ENCODE measurements at regions not wholly inside any gene's neighbourhood (a gene's known extent, or its start where the extent isn't known, plus 50 kb on each side); places are given as distances from the start of the nearest gene placed in this dataset.
A peak's percentile ranks its signal among the peaks of the same experiment; 100 is the strongest.

- no peak overlapping the region for H3K27ac Mint-ChIP-seq
- no peak overlapping the region for H3K4me3 Mint-ChIP-seq
- peaks cover 17% of the 10 kb centered on the region for H3K9me3 Mint-ChIP-seq
- intact Hi-C loops (cut with micrococcal nuclease), result loop anchor here (2.0 to 5.0 kb wide), 3 partner anchors 103 to 424 kb away; no protein-coding TSS in a partner anchor
- peaks cover 10% of the 10 kb centered on the region for H3K4me1 Mint-ChIP-seq (ENCODE audit: low read depth)
- H3K27me3 Mint-ChIP-seq (ENCODE audit: insufficient read depth), result peaks cover 9% of the 10 kb centered on the region
- DNase-seq (ENCODE audit: low spot score), result no peak
- peaks cover 2% of the 10 kb centered on the region for H3K36me3 Mint-ChIP-seq (ENCODE audit: low read depth)
Observed at GRCh38 chr11:69545976-69546617, 64.6 kb downstream of the LINC01488 start.

GRCh38 chr11:69546735-69547370, 65.4 kb downstream of the LINC01488 start:
- Mint-ChIP-seq H3K4me3 (no peak overlapping the region), H3K4me1 (ENCODE audit: low read depth) (peaks cover 10% of the 10 kb centered on the region), H3K27ac (no peak overlapping the region), H3K27me3 (ENCODE audit: insufficient read depth) (peaks cover 9% of the 10 kb centered on the region), H3K36me3 (ENCODE audit: low read depth) (peaks cover 2% of the 10 kb centered on the region), H3K9me3 (peaks cover 22% of the 10 kb centered on the region)
- intact Hi-C loops (cut with micrococcal nuclease), result loop anchor here (1.0 to 5.0 kb wide), 6 partner anchors 11 to 425 kb away; no protein-coding TSS in a partner anchor
- no peak for DNase-seq (ENCODE audit: low spot score)

GRCh38 chr11:69550846-69551245, 69.4 kb downstream of the LINC01488 start:
- Mint-ChIP-seq H3K27me3 (ENCODE audit: insufficient read depth) (peaks cover 3% of the 10 kb centered on the region), H3K4me3 (no peak overlapping the region), H3K27ac (no peak overlapping the region), H3K4me1 (ENCODE audit: low read depth) (peaks cover 10% of the 10 kb centered on the region), H3K9me3 (peaks cover 25% of the 10 kb centered on the region), H3K36me3 (ENCODE audit: low read depth) (peaks cover 2% of the 10 kb centered on the region)
- intact Hi-C loops (cut with micrococcal nuclease), result loop anchor here (10.0 kb wide), 1 partner anchor 126 kb away; no protein-coding TSS in a partner anchor
- no peak for DNase-seq (ENCODE audit: low spot score)

GRCh38 chr11:69551963-69552362, 70.5 kb downstream of the LINC01488 start:
- intact Hi-C loops (cut with micrococcal nuclease), result loop anchor here (10.0 kb wide), 1 partner anchor 127 kb away; no protein-coding TSS in a partner anchor
- Mint-ChIP-seq H3K27ac (no peak overlapping the region), H3K36me3 (ENCODE audit: low read depth) (peaks cover 2% of the 10 kb centered on the region), H3K27me3 (ENCODE audit: insufficient read depth) (peaks cover 3% of the 10 kb centered on the region), H3K4me3 (no peak overlapping the region), H3K4me1 (ENCODE audit: low read depth) (peaks cover 4% of the 10 kb centered on the region), H3K9me3 (peaks cover 25% of the 10 kb centered on the region)
- DNase-seq (ENCODE audit: low spot score), result no peak

GRCh38 chr11:69552951-69553350, 71.5 kb downstream of the LINC01488 start:
- H3K9me3 Mint-ChIP-seq, result peaks cover 25% of the 10 kb centered on the region
- H3K27me3 Mint-ChIP-seq (ENCODE audit: insufficient read depth), result peaks cover 2% of the 10 kb centered on the region
- no peak overlapping the region for H3K27ac Mint-ChIP-seq
- H3K4me3 Mint-ChIP-seq, result no peak overlapping the region
- intact Hi-C loops (cut with micrococcal nuclease), result loop anchor here (10.0 kb wide), 1 partner anchor 128 kb away; no protein-coding TSS in a partner anchor
- peaks cover under 1% of the 10 kb centered on the region for H3K4me1 Mint-ChIP-seq (ENCODE audit: low read depth)
- no peak for DNase-seq (ENCODE audit: low spot score)
- H3K36me3 Mint-ChIP-seq (ENCODE audit: low read depth), result peaks cover 2% of the 10 kb centered on the region

GRCh38 chr11:69553416-69554357, 72.2 kb downstream of the LINC01488 start:
- Mint-ChIP-seq H3K36me3 (ENCODE audit: low read depth) (peaks cover 2% of the 10 kb centered on the region), H3K27ac (no peak overlapping the region), H3K27me3 (ENCODE audit: insufficient read depth) (no peaks in the 10 kb centered on the region), H3K4me3 (no peak overlapping the region), H3K9me3 (peaks cover 22% of the 10 kb centered on the region), H3K4me1 (ENCODE audit: low read depth) (peaks cover 8% of the 10 kb centered on the region)
- DNase-seq (ENCODE audit: low spot score), result no peak
- intact Hi-C loops (cut with micrococcal nuclease), result loop anchor here (10.0 kb wide), 1 partner anchor 129 kb away; no protein-coding TSS in a partner anchor

- peaks cover 18% of the 10 kb centered on the region for H3K4me1 Mint-ChIP-seq (ENCODE audit: low read depth)
- peaks cover 13% of the 10 kb centered on the region for H3K9me3 Mint-ChIP-seq
- no peak overlapping the region for H3K4me3 Mint-ChIP-seq
- H3K36me3 Mint-ChIP-seq (ENCODE audit: low read depth), result no peaks in the 10 kb centered on the region
- H3K27ac Mint-ChIP-seq, result no peak overlapping the region
- no peak for DNase-seq (ENCODE audit: low spot score)
- H3K27me3 Mint-ChIP-seq (ENCODE audit: insufficient read depth), result peaks cover 6% of the 10 kb centered on the region
- intact Hi-C loops (cut with micrococcal nuclease), result loop anchor here (5.0 to 10.0 kb wide), 3 partner anchors 130 to 453 kb away; no protein-coding TSS in a partner anchor
Observed at GRCh38 chr11:69554849-69555248, 73.4 kb downstream of the LINC01488 start.

GRCh38 chr11:69557266-69557665, 75.8 kb downstream of the LINC01488 start:
- Mint-ChIP-seq H3K36me3 (ENCODE audit: low read depth) (no peaks in the 10 kb centered on the region), H3K4me3 (no peak overlapping the region), H3K9me3 (no peaks in the 10 kb centered on the region), H3K27ac (no peak overlapping the region), H3K27me3 (ENCODE audit: insufficient read depth) (peaks cover 11% of the 10 kb centered on the region), H3K4me1 (ENCODE audit: low read depth) (peaks cover 18% of the 10 kb centered on the region)
- intact Hi-C loops (cut with micrococcal nuclease), result loop anchor here (5.0 to 10.0 kb wide), 3 partner anchors 132 to 455 kb away; no protein-coding TSS in a partner anchor
- DNase-seq (ENCODE audit: low spot score), result no peak

- Mint-ChIP-seq H3K36me3 (ENCODE audit: low read depth) (no peaks in the 10 kb centered on the region), H3K4me1 (ENCODE audit: low read depth) (peaks cover 18% of the 10 kb centered on the region), H3K27ac (peak overlapping the region; percentile 18), H3K9me3 (no peaks in the 10 kb centered on the region), H3K27me3 (ENCODE audit: insufficient read depth) (peaks cover 15% of the 10 kb centered on the region), H3K4me3 (no peak overlapping the region)
- DNase-seq (ENCODE audit: low spot score), result no peak
- intact Hi-C loops (cut with micrococcal nuclease), result loop anchor here (1.0 to 10.0 kb wide), 5 partner anchors 11 to 456 kb away; no protein-coding TSS in a partner anchor
Observed at GRCh38 chr11:69558519-69558941, 77.1 kb downstream of the LINC01488 start.

- peaks cover 18% of the 10 kb centered on the region for H3K4me1 Mint-ChIP-seq (ENCODE audit: low read depth)
- intact Hi-C loops (cut with micrococcal nuclease), result loop anchor here (5.0 to 10.0 kb wide), 3 partner anchors 134 to 457 kb away; no protein-coding TSS in a partner anchor
- H3K36me3 Mint-ChIP-seq (ENCODE audit: low read depth), result no peaks in the 10 kb centered on the region
- H3K27ac Mint-ChIP-seq, result no peak overlapping the region
- H3K27me3 Mint-ChIP-seq (ENCODE audit: insufficient read depth), result peaks cover 15% of the 10 kb centered on the region
- no peak for DNase-seq (ENCODE audit: low spot score)
- no peaks in the 10 kb centered on the region for H3K9me3 Mint-ChIP-seq
- H3K4me3 Mint-ChIP-seq, result no peak overlapping the region
Observed at GRCh38 chr11:69559181-69559580, 77.7 kb downstream of the LINC01488 start.

- Mint-ChIP-seq H3K27me3 (ENCODE audit: insufficient read depth) (peaks cover 15% of the 10 kb centered on the region), H3K27ac (no peak overlapping the region), H3K4me1 (ENCODE audit: low read depth) (peaks cover 18% of the 10 kb centered on the region), H3K36me3 (ENCODE audit: low read depth) (no peaks in the 10 kb centered on the region), H3K9me3 (no peaks in the 10 kb centered on the region), H3K4me3 (no peak overlapping the region)
- intact Hi-C loops (cut with micrococcal nuclease), result no loop called here
- no peak for DNase-seq (ENCODE audit: low spot score)
Observed at GRCh38 chr11:69560141-69560790, 78.8 kb downstream of the LINC01488 start.

GRCh38 chr11:69562302-69562701, 78.7 kb upstream of the CCND1 start:
- Mint-ChIP-seq H3K27ac (no peak overlapping the region), H3K9me3 (no peaks in the 10 kb centered on the region), H3K4me3 (no peak overlapping the region), H3K36me3 (ENCODE audit: low read depth) (no peaks in the 10 kb centered on the region), H3K4me1 (ENCODE audit: low read depth) (peaks cover 18% of the 10 kb centered on the region), H3K27me3 (ENCODE audit: insufficient read depth) (peaks cover 15% of the 10 kb centered on the region)
- DNase-seq (ENCODE audit: low spot score), result no peak
- intact Hi-C loops (cut with micrococcal nuclease), result no loop called here

Data from activated T-helper 1 cell treated with anti-CD3 and anti-CD28 coated beads, Interleukin-12 subunit alpha, Interleukin-12 subunit beta, Interleukin-2, Interleukin-4 antibody, amounts not matched to agents 30 ng/mL and 10 ng/mL and 1 ng/mL, durations not matched to agents 14 hours and 24 hours and 36 hours (primary cell).